Kasumi-1 (cell line): ENCODE measurements at regions not wholly inside any gene's neighbourhood (a gene's known extent, or its start where the extent isn't known, plus 50 kb on each side); places are given as distances from the start of the nearest gene placed in this dataset.
"Not testable (repeated sequence)": the region's sequence is repeated elsewhere in the genome, so short reads cannot be mapped to it uniquely, and the experiment has no call there.

Source experiments
- DNase-seq, 2 experiments: peaks; one replicate each; lab custom pipeline; 2025; lab: John Stamatoyannopoulos, UW

- DNase-seq, result peak; percentile 73
Observed at GRCh38 chr4:147160908-147161513, 215.3 kb upstream of the TTC29 start.

GRCh38 chr4:147163311-147163710, 217.6 kb upstream of the TTC29 start:
- no peak for DNase-seq

GRCh38 chr4:147168200-147168599, 222.5 kb upstream of the TTC29 start:
- DNase-seq, result not testable (repeated sequence)

- DNase-seq, result no peak
Observed at GRCh38 chr4:147173322-147173721, 227.7 kb upstream of the TTC29 start.

- DNase-seq, result no peak
Observed at GRCh38 chr4:147173797-147174432, 228.3 kb upstream of the TTC29 start.

- DNase-seq, result no peak
Observed at GRCh38 chr4:147174591-147174990, 228.9 kb upstream of the TTC29 start.

- DNase-seq, result no peak
Observed at GRCh38 chr4:147175460-147176025, 229.9 kb upstream of the TTC29 start.

GRCh38 chr4:147182041-147182440, 236.4 kb upstream of the TTC29 start:
- no peak for DNase-seq

GRCh38 chr4:147192679-147193078, 247.0 kb upstream of the TTC29 start:
- no peak for DNase-seq

GRCh38 chr4:147194114-147194513, 248.4 kb upstream of the TTC29 start:
- DNase-seq, result no peak

- no peak for DNase-seq
Observed at GRCh38 chr4:147194604-147195003, 248.9 kb upstream of the TTC29 start.

GRCh38 chr4:147195386-147195785, 249.7 kb upstream of the TTC29 start:
- DNase-seq, result no peak

- DNase-seq, result no peak
Observed at GRCh38 chr4:147198411-147199051, 252.9 kb upstream of the TTC29 start.

- DNase-seq, result no peak
Observed at GRCh38 chr4:147201016-147201415, 255.4 kb upstream of the TTC29 start.

GRCh38 chr4:147206807-147207206, 261.1 kb upstream of the TTC29 start:
- no peak for DNase-seq

- DNase-seq, result no peak
Observed at GRCh38 chr4:147207911-147208310, 262.2 kb upstream of the TTC29 start.

GRCh38 chr4:147217655-147218054, 263.2 kb upstream of the EDNRA start:
- DNase-seq, result no peak

- DNase-seq, result no peak
Observed at GRCh38 chr4:147219145-147219544, 261.8 kb upstream of the EDNRA start.

GRCh38 chr4:147220833-147221232, 260.1 kb upstream of the EDNRA start:
- peak; percentile 29 to 32 for DNase-seq

- DNase-seq, result no peak
Observed at GRCh38 chr4:147222906-147223305, 258.0 kb upstream of the EDNRA start.

- no peak for DNase-seq
Observed at GRCh38 chr4:147223576-147223975, 257.3 kb upstream of the EDNRA start.

- no peak for DNase-seq
Observed at GRCh38 chr4:147236806-147237205, 244.1 kb upstream of the EDNRA start.

- DNase-seq, result no peak
Observed at GRCh38 chr4:147244786-147245185, 236.1 kb upstream of the EDNRA start.
